ENCODE measurements at regions not wholly inside any gene's neighbourhood (a gene's known extent, or its start where the extent isn't known, plus 50 kb on each side); places are given as distances from the start of the nearest gene placed in this dataset.

DNA sequence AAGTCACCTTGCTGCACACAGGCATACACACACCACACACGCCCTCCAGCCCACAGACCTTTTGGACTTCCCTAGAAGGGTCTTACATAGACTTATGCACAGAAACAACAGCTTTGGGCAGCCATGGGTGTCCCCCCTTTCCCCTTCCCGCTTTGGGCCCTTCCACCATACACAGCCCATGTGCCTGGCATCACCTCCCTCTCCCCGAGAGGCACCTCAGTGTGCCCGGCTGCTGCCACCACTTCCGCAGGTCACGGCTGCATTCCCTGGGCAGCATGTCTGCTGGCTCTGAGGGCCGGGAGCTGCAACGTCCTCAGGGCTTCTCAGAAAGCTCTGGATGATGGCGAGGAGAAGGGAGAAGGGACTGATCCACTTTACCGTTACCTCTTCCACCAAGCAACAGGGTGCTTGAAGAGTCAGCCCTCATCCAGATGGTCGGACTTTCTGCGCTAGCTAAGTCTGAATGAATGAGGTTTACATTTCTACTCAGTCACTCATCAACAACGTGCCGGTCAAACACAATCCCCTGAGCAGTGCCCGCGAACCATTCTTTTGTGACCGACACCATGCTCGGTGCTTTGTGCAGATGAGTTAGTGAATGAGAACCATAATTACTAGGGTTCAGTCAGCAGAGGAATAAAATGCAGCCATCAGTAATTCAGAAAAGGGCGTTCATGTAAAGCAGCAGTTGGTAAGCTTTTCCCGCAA lies 72.2 kb upstream of the BCL11B start (continued):
- TF ChIP-seq ZNF114 (CRISPR knock-in tag; IDR thresholded peaks at IDR 0.05) (no peak), NANOG (IDR thresholded peaks at IDR 0.05; ENCODE audit: borderline replicate concordance) (no peak), EZH2 (IDR thresholded peaks at IDR 0.05; ENCODE audit: low read depth, unreplicated experiment) (no peak), ZNF331 (CRISPR knock-in tag; IDR thresholded peaks at IDR 0.05; ENCODE audit: low read depth) (no peak), CREB1 (CRISPR knock-in tag; IDR thresholded peaks at IDR 0.05; ENCODE audit: low read depth) (no peak), EZH2phosphoT487 (IDR thresholded peaks at IDR 0.05; ENCODE audit: unreplicated experiment) (no peak)
- TF ChIP-seq, protein P1, sequence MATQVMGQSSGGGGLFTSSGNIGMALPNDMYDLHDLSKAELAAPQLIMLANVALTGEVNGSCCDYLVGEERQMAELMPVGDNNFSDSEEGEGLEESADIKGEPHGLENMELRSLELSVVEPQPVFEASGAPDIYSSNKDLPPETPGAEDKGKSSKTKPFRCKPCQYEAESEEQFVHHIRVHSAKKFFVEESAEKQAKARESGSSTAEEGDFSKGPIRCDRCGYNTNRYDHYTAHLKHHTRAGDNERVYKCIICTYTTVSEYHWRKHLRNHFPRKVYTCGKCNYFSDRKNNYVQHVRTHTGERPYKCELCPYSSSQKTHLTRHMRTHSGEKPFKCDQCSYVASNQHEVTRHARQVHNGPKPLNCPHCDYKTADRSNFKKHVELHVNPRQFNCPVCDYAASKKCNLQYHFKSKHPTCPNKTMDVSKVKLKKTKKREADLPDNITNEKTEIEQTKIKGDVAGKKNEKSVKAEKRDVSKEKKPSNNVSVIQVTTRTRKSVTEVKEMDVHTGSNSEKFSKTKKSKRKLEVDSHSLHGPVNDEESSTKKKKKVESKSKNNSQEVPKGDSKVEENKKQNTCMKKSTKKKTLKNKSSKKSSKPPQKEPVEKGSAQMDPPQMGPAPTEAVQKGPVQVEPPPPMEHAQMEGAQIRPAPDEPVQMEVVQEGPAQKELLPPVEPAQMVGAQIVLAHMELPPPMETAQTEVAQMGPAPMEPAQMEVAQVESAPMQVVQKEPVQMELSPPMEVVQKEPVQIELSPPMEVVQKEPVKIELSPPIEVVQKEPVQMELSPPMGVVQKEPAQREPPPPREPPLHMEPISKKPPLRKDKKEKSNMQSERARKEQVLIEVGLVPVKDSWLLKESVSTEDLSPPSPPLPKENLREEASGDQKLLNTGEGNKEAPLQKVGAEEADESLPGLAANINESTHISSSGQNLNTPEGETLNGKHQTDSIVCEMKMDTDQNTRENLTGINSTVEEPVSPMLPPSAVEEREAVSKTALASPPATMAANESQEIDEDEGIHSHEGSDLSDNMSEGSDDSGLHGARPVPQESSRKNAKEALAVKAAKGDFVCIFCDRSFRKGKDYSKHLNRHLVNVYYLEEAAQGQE (IDR thresholded peaks at IDR 0.05; ENCODE audit: unreplicated experiment) = no peak

DNA sequence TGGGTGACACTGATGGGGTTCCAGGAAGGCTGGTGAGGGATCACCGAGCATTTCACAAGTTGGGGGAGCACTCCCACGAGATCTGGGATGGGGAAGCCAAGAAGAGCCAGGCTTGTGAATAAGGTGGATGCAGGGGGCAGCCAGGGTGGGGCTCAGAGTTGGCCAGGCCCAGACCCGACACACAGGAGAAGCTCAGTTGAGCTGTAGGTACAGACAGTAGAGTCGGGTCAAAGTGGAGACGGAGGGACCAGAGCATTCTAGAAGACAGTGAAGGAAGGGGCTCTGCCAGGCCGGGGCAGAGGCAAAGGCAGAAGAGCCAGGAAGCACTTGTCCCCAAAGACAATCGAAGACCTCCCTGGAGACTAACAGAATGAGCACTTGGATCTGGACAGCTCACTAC lies 70.9 kb upstream of the BCL11B start:
- Mint-ChIP-seq H3K27ac (no peak overlapping the region), H3K4me1 (peaks cover 7% of the 10 kb centered on the region; the same call in 2 of the 3 replicates), H3K4me3 (no peak overlapping the region), H3K36me3 (ENCODE audit: low read depth) (no peaks in the 10 kb centered on the region; the same call in 2 of the 3 replicates), H3K27me3 (ENCODE audit: insufficient read depth, low read depth, poor library complexity) (peaks cover 8% of the 10 kb centered on the region), H3K9me3 (peaks cover 2% of the 10 kb centered on the region; the same call in 1 of the 3 replicates)
- H3K9me2 ChIP-seq (ENCODE audit: insufficient read depth) = no peaks in the 10 kb centered on the region
- H3K4me2 ChIP-seq = no peak overlapping the region
- no peaks in the 10 kb centered on the region for H3K79me2 ChIP-seq (replicated peaks; ENCODE audit: insufficient read depth)
- no peaks in the 10 kb centered on the region for H4K20me1 ChIP-seq (replicated peaks; ENCODE audit: insufficient read depth)
- H3K27me3 ChIP-seq (ENCODE audit: insufficient read depth) = no peaks in the 10 kb centered on the region
- no peak overlapping the region for H3K27ac ChIP-seq (ENCODE audit: low read depth)
- no peak for ATAC-seq
- no peaks in the 10 kb centered on the region; the same call in 1 of the 2 replicates for H3K4me1 ChIP-seq (ENCODE audit: insufficient read depth)
- no peaks in the 10 kb centered on the region for H3K36me3 ChIP-seq (ENCODE audit: insufficient read depth)
- DNase-seq (ENCODE audit: low spot score) = no peak
- no peaks in the 10 kb centered on the region for H3F3A ChIP-seq (replicated peaks; ENCODE audit: low read depth)
- H2AFZ ChIP-seq = no peak overlapping the region
- no peak overlapping the region for H3K4me3 ChIP-seq
- TF ChIP-seq NANOG (IDR thresholded peaks at IDR 0.05; ENCODE audit: borderline replicate concordance) (no peak), CREB1 (CRISPR knock-in tag; IDR thresholded peaks at IDR 0.05; ENCODE audit: low read depth) (no peak), EZH2phosphoT487 (IDR thresholded peaks at IDR 0.05; ENCODE audit: unreplicated experiment) (no peak), STAT1 (IDR thresholded peaks at IDR 0.05; ENCODE audit: unreplicated experiment) (no peak), ZNF331 (CRISPR knock-in tag; IDR thresholded peaks at IDR 0.05; ENCODE audit: low read depth) (no peak), JUNB (IDR thresholded peaks at IDR 0.05; ENCODE audit: unreplicated experiment) (no peak), EZH2 (IDR thresholded peaks at IDR 0.05; ENCODE audit: low read depth, unreplicated experiment) (no peak), POLR2AphosphoS5 (IDR thresholded peaks at IDR 0.05; ENCODE audit: low read depth) (no peak), ZNF114 (CRISPR knock-in tag; IDR thresholded peaks at IDR 0.05) (no peak)
- TF ChIP-seq, protein P1 (IDR thresholded peaks at IDR 0.05; ENCODE audit: unreplicated experiment) = no peak
- TF ChIP-seq, protein P2, sequence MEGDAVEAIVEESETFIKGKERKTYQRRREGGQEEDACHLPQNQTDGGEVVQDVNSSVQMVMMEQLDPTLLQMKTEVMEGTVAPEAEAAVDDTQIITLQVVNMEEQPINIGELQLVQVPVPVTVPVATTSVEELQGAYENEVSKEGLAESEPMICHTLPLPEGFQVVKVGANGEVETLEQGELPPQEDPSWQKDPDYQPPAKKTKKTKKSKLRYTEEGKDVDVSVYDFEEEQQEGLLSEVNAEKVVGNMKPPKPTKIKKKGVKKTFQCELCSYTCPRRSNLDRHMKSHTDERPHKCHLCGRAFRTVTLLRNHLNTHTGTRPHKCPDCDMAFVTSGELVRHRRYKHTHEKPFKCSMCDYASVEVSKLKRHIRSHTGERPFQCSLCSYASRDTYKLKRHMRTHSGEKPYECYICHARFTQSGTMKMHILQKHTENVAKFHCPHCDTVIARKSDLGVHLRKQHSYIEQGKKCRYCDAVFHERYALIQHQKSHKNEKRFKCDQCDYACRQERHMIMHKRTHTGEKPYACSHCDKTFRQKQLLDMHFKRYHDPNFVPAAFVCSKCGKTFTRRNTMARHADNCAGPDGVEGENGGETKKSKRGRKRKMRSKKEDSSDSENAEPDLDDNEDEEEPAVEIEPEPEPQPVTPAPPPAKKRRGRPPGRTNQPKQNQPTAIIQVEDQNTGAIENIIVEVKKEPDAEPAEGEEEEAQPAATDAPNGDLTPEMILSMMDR (conservative IDR thresholded peaks at IDR 0.05; ENCODE audit: low read depth in 2 of 2) = no peak
- TF ChIP-seq, protein P3, sequence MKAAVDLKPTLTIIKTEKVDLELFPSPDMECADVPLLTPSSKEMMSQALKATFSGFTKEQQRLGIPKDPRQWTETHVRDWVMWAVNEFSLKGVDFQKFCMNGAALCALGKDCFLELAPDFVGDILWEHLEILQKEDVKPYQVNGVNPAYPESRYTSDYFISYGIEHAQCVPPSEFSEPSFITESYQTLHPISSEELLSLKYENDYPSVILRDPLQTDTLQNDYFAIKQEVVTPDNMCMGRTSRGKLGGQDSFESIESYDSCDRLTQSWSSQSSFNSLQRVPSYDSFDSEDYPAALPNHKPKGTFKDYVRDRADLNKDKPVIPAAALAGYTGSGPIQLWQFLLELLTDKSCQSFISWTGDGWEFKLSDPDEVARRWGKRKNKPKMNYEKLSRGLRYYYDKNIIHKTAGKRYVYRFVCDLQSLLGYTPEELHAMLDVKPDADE (IDR thresholded peaks at IDR 0.05) = no peak
